Ascending aorta (tissue), 2 donors: ENCODE measurements at regions not wholly inside any gene's neighbourhood (a gene's known extent, or its start where the extent isn't known, plus 50 kb on each side); places are given as distances from the start of the nearest gene placed in this dataset.

Source experiments
- DNase-seq, 2 donors: peaks; one replicate each; pipeline ENCODE4 v3.0.0-alpha.2; 2019; ENCODE audit warnings: low spot score in 2 of 2
- H3K27ac ChIP-seq, 2 donors: fragments of 200-600 bp; sonication (generic); one replicate each; pipeline ENCODE4 v1.5.1; 2016 to 2017; ENCODE audit warnings: mild to moderate bottlenecking in 1 of 2
- H3K27me3 ChIP-seq: fragments of 200-600 bp; sonication (generic); one replicate; pipeline ENCODE4 v1.5.1; 2017
- H3K36me3 ChIP-seq, 2 donors: fragments of 200-600 bp; sonication (generic); one replicate each; pipeline ENCODE4 v1.5.1; 2016
- H3K4me1 ChIP-seq, 2 donors: fragments of 200-600 bp; sonication (generic); one replicate each; pipeline ENCODE4 v1.5.1; 2016 to 2017; ENCODE audit warnings: mild to moderate bottlenecking in 1 of 2
- H3K4me3 ChIP-seq, 2 donors: fragments of 200-600 bp; sonication (generic); one replicate each; pipeline ENCODE4 v1.5.1; 2016 to 2017; ENCODE audit warnings: mild to moderate bottlenecking in 1 of 2
- H3K9me3 ChIP-seq, 2 donors: fragments of 200-600 bp; sonication (generic); one replicate each; pipeline ENCODE4 v1.5.1; 2016
- CTCF ChIP-seq, 3 experiments: fragments of 200-600 bp in 2 of 3; fragments of 450-650 bp in 1 of 3; sonication (generic) in 2 of 3; IDR thresholded peaks; one replicate each; pipeline ENCODE4 v1.5.1; 2016 to 2019; ENCODE audit warnings: antibody characterized with exemption in 3 of 3, mild to moderate bottlenecking in 1 of 3, moderate library complexity in 1 of 3
- intact Hi-C: fragments of 100-400 bp; cut with DNase I; formaldehyde crosslinking; loops from one replicate; pipeline ENCODE4 v1.15.1; 2023

GRCh38 chr18:27567434-27567833, 382.3 kb upstream of the CHST9 start:
- no peaks in the 10 kb centered on the region for H3K4me1 ChIP-seq
- intact Hi-C loops, result no loop called here
- no peak overlapping the region for H3K4me3 ChIP-seq
- TF ChIP-seq CTCF (IDR thresholded peaks at IDR 0.05), result no peak
- DNase-seq, result no peak
- H3K36me3 ChIP-seq, result no peaks in the 10 kb centered on the region
- H3K9me3 ChIP-seq, result no peaks in the 10 kb centered on the region
- no peak overlapping the region for H3K27ac ChIP-seq
- H3K27me3 ChIP-seq, result no peaks in the 10 kb centered on the region

DNA sequence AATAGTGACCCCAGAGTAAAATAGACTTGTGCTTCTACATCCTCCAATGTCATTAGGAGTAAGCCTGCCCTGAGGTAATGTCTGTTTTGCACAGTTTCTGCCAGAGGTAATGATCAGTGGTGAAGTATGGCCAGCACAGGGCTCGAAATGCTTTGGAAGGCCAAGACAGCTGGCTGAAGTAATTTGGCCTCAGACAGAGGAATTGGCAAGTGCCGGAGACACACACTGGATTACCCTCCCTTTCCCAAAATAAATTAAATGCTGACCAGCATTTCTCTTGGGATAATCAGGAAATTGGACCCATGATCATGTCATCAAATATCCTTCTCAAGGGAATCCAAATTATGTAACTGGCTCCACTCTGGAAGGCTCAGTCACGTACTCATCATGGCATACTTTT, 379.0 kb upstream of the CHST9 start:
- Histone ChIP-seq H3K9me3 (no peaks in the 10 kb centered on the region), H3K4me1 (no peaks in the 10 kb centered on the region), H3K4me3 (no peak overlapping the region), H3K36me3 (no peaks in the 10 kb centered on the region), H3K27me3 (no peaks in the 10 kb centered on the region), H3K27ac (no peak overlapping the region)
- DNase-seq, result no peak
- no peak for TF ChIP-seq CTCF (IDR thresholded peaks at IDR 0.05)
- intact Hi-C loops, result no loop called here

GRCh38 chr18:27558388-27559155, 373.5 kb upstream of the CHST9 start:
- H3K9me3 ChIP-seq, result no peaks in the 10 kb centered on the region
- intact Hi-C loops, result no loop called here
- no peak overlapping the region for H3K4me3 ChIP-seq
- H3K27ac ChIP-seq, result no peak overlapping the region
- no peaks in the 10 kb centered on the region for H3K27me3 ChIP-seq
- no peak for DNase-seq
- TF ChIP-seq CTCF (IDR thresholded peaks at IDR 0.05), result no peak
- H3K36me3 ChIP-seq, result no peaks in the 10 kb centered on the region
- no peaks in the 10 kb centered on the region for H3K4me1 ChIP-seq

DNA sequence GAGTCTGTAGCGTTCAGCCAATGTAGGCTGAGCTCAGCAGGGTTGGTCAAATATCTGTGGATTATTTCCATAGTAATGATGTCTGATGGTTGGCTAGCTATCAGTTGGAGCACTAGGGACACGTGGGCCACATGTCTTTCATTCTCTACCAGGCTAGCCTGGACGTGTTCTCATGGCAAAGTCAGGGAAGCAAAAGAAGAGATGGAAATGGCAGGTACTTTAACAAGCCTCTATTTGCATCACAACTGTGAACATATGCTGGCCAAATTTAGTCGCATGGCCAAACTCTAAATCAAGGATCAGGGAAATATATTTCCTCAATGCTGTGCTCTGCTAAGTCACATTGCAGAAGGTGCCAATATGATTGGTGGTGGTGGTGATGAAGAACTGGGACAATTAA, 371.6 kb upstream of the CHST9 start:
- TF ChIP-seq CTCF (IDR thresholded peaks at IDR 0.05), result no peak
- intact Hi-C loops, result no loop called here
- no peak for DNase-seq
- no peak overlapping the region for H3K27ac ChIP-seq
- H3K9me3 ChIP-seq, result no peaks in the 10 kb centered on the region
- H3K4me1 ChIP-seq, result no peaks in the 10 kb centered on the region
- H3K4me3 ChIP-seq, result no peak overlapping the region
- no peaks in the 10 kb centered on the region for H3K27me3 ChIP-seq
- no peaks in the 10 kb centered on the region for H3K36me3 ChIP-seq

- Histone ChIP-seq H3K27me3 (no peaks in the 10 kb centered on the region), H3K36me3 (no peaks in the 10 kb centered on the region), H3K4me1 (no peaks in the 10 kb centered on the region), H3K9me3 (no peaks in the 10 kb centered on the region), H3K4me3 (no peak overlapping the region), H3K27ac (no peak overlapping the region)
- intact Hi-C loops, result no loop called here
- DNase-seq, result no peak
- TF ChIP-seq CTCF (IDR thresholded peaks at IDR 0.05), result no peak
Observed at GRCh38 chr18:27549335-27550039, 364.4 kb upstream of the CHST9 start.
